Body of pancreas (tissue), 4 donors: ENCODE measurements at regions not wholly inside any gene's neighbourhood (a gene's known extent, or its start where the extent isn't known, plus 50 kb on each side); places are given as distances from the start of the nearest gene placed in this dataset.

Experiments used
- ATAC-seq: fragments of 150-250 bp; one replicate; pipeline ENCODE4 v1.9.1; 2016
- DNase-seq, 4 donors: peaks; one replicate each; pipeline ENCODE4 v3.0.0-alpha.2; 2019
- H3K27ac ChIP-seq, 4 donors: fragments of 200-600 bp; sonication (generic); 1 replicate in 3 of 4; 2 replicates in 1 of 4; pipeline versions ENCODE4 v1.5.1 to v1.6.1; 2016 to 2019; ENCODE audit warnings: mild to moderate bottlenecking in 1 of 4, mixed read lengths in 1 of 4, moderate library complexity in 1 of 4
- H3K27me3 ChIP-seq, 2 donors: fragments of 200-600 bp; sonication (generic); one replicate each; pipeline ENCODE4 v1.6.0; 2016; ENCODE audit warnings: mild to moderate bottlenecking in 1 of 2
- H3K36me3 ChIP-seq, 2 donors: fragments of 200-600 bp; sonication (generic); replicated peaks in 1 of 2; 2 replicates each; pipeline ENCODE4 v1.5.1; 2016; ENCODE audit warnings: low read depth in 2 of 2; ENCODE audit not compliant: insufficient read depth in 1 of 2
- H3K4me1 ChIP-seq: fragments of 200-600 bp; sonication (generic); one replicate; pipeline ENCODE4 v1.6.0; 2016
- H3K4me3 ChIP-seq, 2 donors: fragments of 200-600 bp; sonication (generic); 1 replicate in 1 of 2; 2 replicates in 1 of 2; pipeline ENCODE4 v1.5.1; 2016 to 2019
- H3K9me3 ChIP-seq, 3 donors: fragments of 200-600 bp; sonication (generic); 1 replicate in 2 of 3; 2 replicates in 1 of 3; pipeline ENCODE4 v1.5.1; 2016
- POLR2A ChIP-seq, 3 donors: fragments of 450-650 bp; IDR thresholded peaks; one replicate each; pipeline ENCODE4 v1.6.1; 2016; ENCODE audit warnings: antibody characterized with exemption in 3 of 3, mild to moderate bottlenecking in 2 of 3
- WGBS, 2 donors: methylation state at CpG; one replicate each; pipeline ENCODE4 v1.1.5; 2017; 5-methylcytosine and 5-hydroxymethylcytosine counted together
- intact Hi-C: fragments of 100-400 bp; cut with DNase I; formaldehyde crosslinking; loops from one replicate; pipeline ENCODE4 v1.15.1; 2023
- TF ChIP-seq, protein P1 (sequence below), 7 experiments: fragments of 450-650 bp in 4 of 7; fragments of 200-600 bp in 3 of 7; sonication (generic) in 3 of 7; IDR thresholded peaks; one replicate each; pipeline ENCODE4 v1.5.1; 2016 to 2019; ENCODE audit warnings: antibody characterized with exemption in 7 of 7

DNA sequence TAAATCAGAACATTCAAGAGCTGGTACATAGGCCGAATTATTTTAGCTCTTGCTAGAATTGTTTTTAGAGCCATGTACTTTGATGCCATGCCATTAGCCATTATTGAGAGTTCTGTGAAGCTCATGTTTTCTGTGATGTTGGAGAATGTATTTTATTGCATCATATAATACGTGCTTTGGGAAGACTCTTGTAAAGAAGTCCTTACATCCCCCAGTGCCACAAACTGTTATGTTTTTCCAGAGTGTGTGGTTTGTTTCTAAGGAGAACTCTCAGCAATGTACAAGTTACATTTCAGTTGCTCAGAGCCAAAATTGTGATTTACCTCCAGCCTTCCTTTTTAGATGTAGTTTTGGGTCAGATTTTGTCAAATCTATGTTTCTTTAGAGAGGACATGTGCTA, 148.6 kb downstream of the HAUS1 start:
- H3K27me3 ChIP-seq: no peaks in the 10 kb centered on the region
- no peak for ATAC-seq
- 91 to 94% methylated on average over 2 of the region's 2 CpGs for WGBS, 2 donors
- TF ChIP-seq, protein P1, sequence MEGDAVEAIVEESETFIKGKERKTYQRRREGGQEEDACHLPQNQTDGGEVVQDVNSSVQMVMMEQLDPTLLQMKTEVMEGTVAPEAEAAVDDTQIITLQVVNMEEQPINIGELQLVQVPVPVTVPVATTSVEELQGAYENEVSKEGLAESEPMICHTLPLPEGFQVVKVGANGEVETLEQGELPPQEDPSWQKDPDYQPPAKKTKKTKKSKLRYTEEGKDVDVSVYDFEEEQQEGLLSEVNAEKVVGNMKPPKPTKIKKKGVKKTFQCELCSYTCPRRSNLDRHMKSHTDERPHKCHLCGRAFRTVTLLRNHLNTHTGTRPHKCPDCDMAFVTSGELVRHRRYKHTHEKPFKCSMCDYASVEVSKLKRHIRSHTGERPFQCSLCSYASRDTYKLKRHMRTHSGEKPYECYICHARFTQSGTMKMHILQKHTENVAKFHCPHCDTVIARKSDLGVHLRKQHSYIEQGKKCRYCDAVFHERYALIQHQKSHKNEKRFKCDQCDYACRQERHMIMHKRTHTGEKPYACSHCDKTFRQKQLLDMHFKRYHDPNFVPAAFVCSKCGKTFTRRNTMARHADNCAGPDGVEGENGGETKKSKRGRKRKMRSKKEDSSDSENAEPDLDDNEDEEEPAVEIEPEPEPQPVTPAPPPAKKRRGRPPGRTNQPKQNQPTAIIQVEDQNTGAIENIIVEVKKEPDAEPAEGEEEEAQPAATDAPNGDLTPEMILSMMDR (IDR thresholded peaks at IDR 0.05): no peak
- no peak for TF ChIP-seq POLR2A (IDR thresholded peaks at IDR 0.05)
- H3K9me3 ChIP-seq: no peaks in the 10 kb centered on the region
- DNase-seq: no peak
- H3K4me3 ChIP-seq: no peak overlapping the region
- intact Hi-C loops: no loop called here
- no peaks in the 10 kb centered on the region for H3K36me3 ChIP-seq
- H3K27ac ChIP-seq: no peak overlapping the region
- peaks cover 27% of the 10 kb centered on the region for H3K4me1 ChIP-seq

DNA sequence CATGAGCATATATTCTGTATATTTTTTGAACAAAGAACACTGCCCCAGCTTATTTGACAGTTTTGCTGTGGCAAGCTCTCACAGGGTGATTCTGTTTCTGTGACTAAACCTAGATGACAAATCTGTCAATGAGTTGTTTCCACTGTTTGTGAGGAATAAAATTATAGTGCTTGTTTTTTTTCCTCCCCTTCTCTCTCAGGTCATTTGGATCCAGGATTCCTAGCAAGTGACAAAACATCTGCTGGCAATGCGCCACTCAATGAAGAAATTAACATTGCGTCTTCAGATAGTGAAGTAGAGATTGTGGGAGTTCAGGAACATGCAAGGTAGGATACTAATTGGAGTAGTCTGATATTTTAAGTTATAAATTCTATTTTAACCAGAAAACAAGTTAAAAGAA, 149.3 kb downstream of the HAUS1 start:
- no peak for DNase-seq
- Histone ChIP-seq H3K27ac (no peak overlapping the region), H3K27me3 (no peaks in the 10 kb centered on the region), H3K4me1 (peaks cover 27% of the 10 kb centered on the region), H3K36me3 (no peaks in the 10 kb centered on the region), H3K9me3 (no peaks in the 10 kb centered on the region), H3K4me3 (no peak overlapping the region)
- TF ChIP-seq POLR2A (IDR thresholded peaks at IDR 0.05): no peak
- TF ChIP-seq, protein P1 (IDR thresholded peaks at IDR 0.05): no peak
- ATAC-seq: no peak
- 65% methylated on average over 2 of the region's 2 CpGs for WGBS, 2 donors
- intact Hi-C loops: no loop called here

DNA sequence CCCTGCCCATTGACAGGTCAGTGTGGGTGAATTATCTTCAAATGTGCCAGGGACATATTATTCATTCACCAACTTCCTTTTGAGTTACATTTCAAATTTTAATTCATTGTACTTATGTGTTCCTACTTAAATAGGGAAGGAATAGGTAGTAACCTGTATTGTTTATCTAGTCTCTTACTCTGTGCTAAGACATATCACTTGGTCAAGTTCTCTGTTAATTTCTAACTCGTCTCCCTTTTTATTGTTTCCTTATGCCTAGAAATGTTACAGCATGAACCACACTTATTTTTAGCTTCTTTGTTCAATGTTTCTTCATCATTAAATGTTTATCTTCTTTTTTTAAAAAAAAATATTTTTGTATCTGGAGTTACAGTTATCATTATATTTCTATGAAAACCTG, 151.9 kb downstream of the HAUS1 start:
- no peak for ATAC-seq
- Histone ChIP-seq H3K36me3 (no peaks in the 10 kb centered on the region), H3K27ac (no peak overlapping the region), H3K4me1 (peaks cover 12% of the 10 kb centered on the region), H3K27me3 (no peaks in the 10 kb centered on the region), H3K4me3 (no peak overlapping the region), H3K9me3 (no peaks in the 10 kb centered on the region)
- TF ChIP-seq, protein P1 (IDR thresholded peaks at IDR 0.05): no peak
- TF ChIP-seq POLR2A (IDR thresholded peaks at IDR 0.05): no peak
- intact Hi-C loops: no loop called here
- DNase-seq: no peak
- 76 to 88% methylated on average over 1 of the region's 1 CpG for WGBS, 2 donors

DNA sequence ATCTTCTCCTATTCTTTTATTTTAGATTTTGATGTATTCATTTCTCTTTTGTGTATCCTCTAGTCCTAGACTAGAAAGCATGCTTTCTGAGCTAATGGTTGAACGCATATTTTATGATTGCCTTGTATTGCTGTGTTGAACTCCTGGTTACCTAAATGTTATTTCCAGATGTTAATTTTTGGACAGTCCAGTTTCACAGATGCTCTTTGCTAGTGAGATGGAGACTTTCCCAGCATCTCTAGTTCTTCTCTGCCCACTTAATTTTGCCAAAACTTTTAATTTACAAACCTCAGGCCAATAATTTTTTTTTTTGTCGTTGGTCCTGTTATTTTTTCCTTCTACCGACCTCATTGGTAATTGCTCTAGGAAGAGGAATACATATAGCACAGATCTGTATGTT, 153.2 kb downstream of the HAUS1 start:
- Histone ChIP-seq H3K4me3 (no peak overlapping the region), H3K27me3 (no peaks in the 10 kb centered on the region), H3K9me3 (no peaks in the 10 kb centered on the region), H3K4me1 (peaks cover 11% of the 10 kb centered on the region), H3K36me3 (no peaks in the 10 kb centered on the region), H3K27ac (no peak overlapping the region)
- no peak for DNase-seq
- whole genome bisulfite sequencing, 2 donors: 91 to 93% methylated on average over 3 of the region's 3 CpGs
- ATAC-seq: no peak
- intact Hi-C loops: no loop called here
- no peak for TF ChIP-seq POLR2A (IDR thresholded peaks at IDR 0.05)

DNA sequence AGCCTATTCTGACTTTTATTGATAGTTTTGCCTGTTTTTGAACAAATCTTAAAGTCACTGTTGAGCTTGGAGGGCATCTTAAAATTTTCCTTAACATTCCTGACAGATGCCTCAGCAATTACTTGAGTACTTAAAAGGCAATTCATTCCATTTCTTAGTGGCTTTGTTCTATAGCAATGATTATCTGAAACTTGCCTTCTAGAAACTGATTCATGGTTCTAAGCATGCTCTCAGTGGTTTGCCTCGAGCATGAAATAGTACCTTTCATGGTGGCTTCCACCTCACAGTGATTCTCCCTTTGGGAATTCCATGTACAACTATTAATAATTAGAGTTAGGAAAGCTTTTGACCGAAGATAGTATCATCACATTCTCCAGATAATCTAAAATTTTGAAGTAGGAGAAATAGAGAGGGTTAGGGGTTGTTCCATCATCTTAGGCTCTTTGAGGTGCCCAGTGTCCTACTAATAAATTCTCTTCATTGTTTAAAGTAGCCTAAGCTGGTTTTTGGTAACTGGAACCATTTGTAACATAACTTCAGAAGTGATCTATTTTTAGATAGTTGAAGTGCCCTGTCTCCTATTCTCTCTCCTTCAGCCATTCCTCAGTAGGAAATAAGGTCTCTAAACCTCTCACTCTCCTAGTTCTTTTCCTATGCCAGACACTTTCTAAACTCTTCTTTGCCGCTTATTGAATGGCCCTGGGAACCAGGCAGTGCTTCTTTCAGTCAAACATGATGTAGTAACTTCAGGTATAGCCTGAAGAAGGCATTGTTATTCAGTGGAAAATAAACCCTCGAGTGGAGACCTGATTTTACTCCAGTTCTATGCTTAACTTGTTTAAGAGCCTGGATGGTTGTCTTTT, 156.1 kb downstream of the HAUS1 start:
- no peaks in the 10 kb centered on the region for H3K4me1 ChIP-seq
- ATAC-seq (no peak), DNase-seq (no peak)
- no peak overlapping the region for H3K4me3 ChIP-seq
- H3K27me3 ChIP-seq: no peaks in the 10 kb centered on the region
- intact Hi-C loops: no loop called here
- H3K27ac ChIP-seq: no peak overlapping the region
- H3K9me3 ChIP-seq: no peaks in the 10 kb centered on the region
- WGBS, 2 donors: 85 to 87% methylated on average over 4 of the region's 4 CpGs
- no peaks in the 10 kb centered on the region for H3K36me3 ChIP-seq
- TF ChIP-seq, protein P1 (IDR thresholded peaks at IDR 0.05): no peak
- no peak for TF ChIP-seq POLR2A (IDR thresholded peaks at IDR 0.05)
